OCI-LY3 (cell line): ENCODE measurements at regions not wholly inside any gene's neighbourhood (a gene's known extent, or its start where the extent isn't known, plus 50 kb on each side); places are given as distances from the start of the nearest gene placed in this dataset.

ENCODE experiments used
- H2AFZ ChIP-seq: fragments of 200-600, 300-600 bp; shearing (Covaris generic); 2 replicates; pipeline ENCODE4 v1.6.0; 2014; ENCODE audit warnings: antibody characterized with exemption, low read depth, low read length
- H3K27ac ChIP-seq: fragments of 200-600, 300-600 bp; sonication (generic); 2 replicates; pipeline ENCODE4 v1.5.1; 2014; ENCODE audit warnings: mild to moderate bottlenecking, low read length, moderate library complexity, mixed read lengths
- H3K27me3 ChIP-seq: fragments of 200-600, 300-600 bp; sonication (generic); 2 replicates; pipeline ENCODE4 v1.6.1; 2014; ENCODE audit warnings: low read depth, low read length, mixed read lengths
- H3K36me3 ChIP-seq: fragments of 200-600, 300-600 bp; sonication (generic); replicated peaks from 2 replicates; pipeline ENCODE3; 2014; ENCODE audit warnings: low read depth, low read length, mixed read lengths
- H3K4me1 ChIP-seq: fragments of 300-600, 200-600 bp; sonication (generic); 2 replicates; pipeline ENCODE4 v1.6.1; 2014; ENCODE audit warnings: low read length, mixed read lengths
- H3K4me2 ChIP-seq: fragments of 200-600, 300-600 bp; sonication (generic); 2 replicates; pipeline ENCODE4 v1.6.1; 2014; ENCODE audit warnings: low read length, mixed read lengths
- H3K4me3 ChIP-seq: fragments of 300-600, 200-600 bp; sonication (generic); 2 replicates; pipeline ENCODE4 v1.5.1; 2014; ENCODE audit warnings: antibody characterized with exemption, mild to moderate bottlenecking, low read length, moderate library complexity
- H3K79me2 ChIP-seq: fragments of 300-600, 200-600 bp; shearing (Covaris generic); 2 replicates; pipeline ENCODE4 v1.6.1; 2014; ENCODE audit warnings: mild to moderate bottlenecking, low read length, mixed read lengths
- H3K9ac ChIP-seq: fragments of 300-600, 200-600 bp; shearing (Covaris generic); 2 replicates; pipeline ENCODE4 v1.6.0; 2014; ENCODE audit warnings: mild to moderate bottlenecking, low read length, moderate library complexity
- H3K9me3 ChIP-seq: fragments of 200-600, 300-600 bp; shearing (Covaris generic); 2 replicates; pipeline ENCODE4 v1.6.1; 2014; ENCODE audit warnings: low read length, mixed read lengths; ENCODE audit not compliant: insufficient read depth
- H4K20me1 ChIP-seq: fragments of 200-600, 300-600 bp; sonication (generic); 2 replicates; pipeline ENCODE4 v1.6.1; 2016; ENCODE audit warnings: low read length, mixed read lengths; ENCODE audit not compliant: insufficient read depth
- CTCF ChIP-seq: fragments of 200-600, 300-600 bp; sonication (generic); IDR thresholded peaks from 2 replicates; pipeline ENCODE4 v1.5.1; 2014; ENCODE audit warnings: antibody characterized with exemption, low read length, low read depth
- EZH2phosphoT487 ChIP-seq: fragments of 200-600 bp; shearing (Covaris generic); IDR thresholded peaks from 2 replicates; pipeline ENCODE4 v1.6.1; 2018; ENCODE audit warnings: antibody characterized with exemption, mixed run types, low read depth

GRCh38 chr10:44674536-44675386, 236.4 kb upstream of the TMEM72 start:
- Histone ChIP-seq H3K27ac (no peak overlapping the region), H3K4me2 (no peak overlapping the region), H3K4me3 (no peak overlapping the region), H3K36me3 (no peaks in the 10 kb centered on the region), H3K27me3 (no peaks in the 10 kb centered on the region), H4K20me1 (no peaks in the 10 kb centered on the region), H3K4me1 (no peaks in the 10 kb centered on the region), H3K79me2 (no peaks in the 10 kb centered on the region), H3K9ac (no peak overlapping the region), H2AFZ (no peak overlapping the region), H3K9me3 (no peaks in the 10 kb centered on the region)
- no peak for TF ChIP-seq EZH2phosphoT487
- TF ChIP-seq CTCF, result no peak

- Histone ChIP-seq H3K79me2 (no peaks in the 10 kb centered on the region), H3K4me3 (no peak overlapping the region), H3K4me1 (no peaks in the 10 kb centered on the region), H3K27ac (no peak overlapping the region), H4K20me1 (no peaks in the 10 kb centered on the region), H2AFZ (no peak overlapping the region), H3K9me3 (no peaks in the 10 kb centered on the region), H3K27me3 (no peaks in the 10 kb centered on the region), H3K9ac (no peak overlapping the region), H3K36me3 (no peaks in the 10 kb centered on the region), H3K4me2 (no peak overlapping the region)
- TF ChIP-seq EZH2phosphoT487 (no peak), CTCF (no peak)
These were observed 235.7 kb upstream of the TMEM72 start for GRCh38 chr10:44675387-44675874.

- no peak overlapping the region for H3K27ac ChIP-seq
- H4K20me1 ChIP-seq, result no peaks in the 10 kb centered on the region
- H3K79me2 ChIP-seq, result no peaks in the 10 kb centered on the region
- no peak overlapping the region for H2AFZ ChIP-seq
- no peaks in the 10 kb centered on the region for H3K4me1 ChIP-seq
- H3K9me3 ChIP-seq, result no peaks in the 10 kb centered on the region
- no peak overlapping the region for H3K4me3 ChIP-seq
- no peaks in the 10 kb centered on the region for H3K36me3 ChIP-seq
- no peak overlapping the region for H3K4me2 ChIP-seq
- H3K9ac ChIP-seq, result no peak overlapping the region
- TF ChIP-seq EZH2phosphoT487 (no peak), CTCF (no peak)
- H3K27me3 ChIP-seq, result no peaks in the 10 kb centered on the region
These were observed 230.4 kb upstream of the TMEM72 start for GRCh38 chr10:44680764-44681163.

GRCh38 chr10:44682507-44682906, 228.6 kb upstream of the TMEM72 start:
- no peak overlapping the region for H3K4me3 ChIP-seq
- no peak overlapping the region for H3K4me2 ChIP-seq
- H4K20me1 ChIP-seq, result no peaks in the 10 kb centered on the region
- no peaks in the 10 kb centered on the region for H3K27me3 ChIP-seq
- H3K9ac ChIP-seq, result no peak overlapping the region
- H3K4me1 ChIP-seq, result no peaks in the 10 kb centered on the region
- no peaks in the 10 kb centered on the region for H3K9me3 ChIP-seq
- H3K79me2 ChIP-seq, result no peaks in the 10 kb centered on the region
- H2AFZ ChIP-seq, result no peak overlapping the region
- H3K36me3 ChIP-seq, result no peaks in the 10 kb centered on the region
- H3K27ac ChIP-seq, result no peak overlapping the region
- TF ChIP-seq CTCF (no peak), EZH2phosphoT487 (no peak)
